ENCODE measurements at regions not wholly inside any gene's neighbourhood (a gene's known extent, or its start where the extent isn't known, plus 50 kb on each side); places are given as distances from the start of the nearest gene placed in this dataset.

DNA sequence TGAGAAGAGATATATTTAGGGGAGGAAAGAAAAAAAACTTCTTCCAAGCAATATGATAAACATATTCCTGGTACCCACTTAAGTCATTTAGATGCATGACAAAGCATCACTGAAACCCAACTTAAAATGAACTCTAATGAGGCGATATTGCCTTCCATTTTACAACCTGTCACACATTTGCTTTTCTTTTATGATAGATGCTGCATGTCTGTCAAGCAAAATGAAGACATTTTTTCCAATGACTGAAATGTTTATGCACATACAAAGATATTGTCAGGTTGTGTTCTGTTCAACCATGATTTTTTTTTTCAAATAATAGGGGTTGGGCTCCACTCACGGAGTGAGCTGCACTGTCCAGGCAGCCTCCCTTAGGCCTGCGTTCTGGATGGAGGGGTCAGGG, 894.4 kb downstream of the SORCS3 start:
- Histone ChIP-seq H3K27ac (ENCODE audit: control insufficient read depth, insufficient read depth, low read length) (no peak overlapping the region), H3K79me2 (ENCODE audit: control insufficient read depth, insufficient read depth, low read length) (no peaks in the 10 kb centered on the region), H4K20me1 (ENCODE audit: control insufficient read depth, extremely low read depth, insufficient read depth, low read length) (no peaks in the 10 kb centered on the region), H3K9me1 (ENCODE audit: control insufficient read depth, extremely low read depth, insufficient read depth, low read length) (no peaks in the 10 kb centered on the region), H3K36me3 (ENCODE audit: control insufficient read depth in 2 of 2, extremely low read depth in 1 of 2, insufficient read depth in 2 of 2, low read length in 2 of 2) (no peaks in the 10 kb centered on the region), H3K4me1 (ENCODE audit: control insufficient read depth, extremely low read depth, insufficient read depth, low read length) (no peaks in the 10 kb centered on the region), H2AFZ (ENCODE audit: control insufficient read depth, low read length) (no peak overlapping the region), H3K4me3 (ENCODE audit: control insufficient read depth in 2 of 3, extremely low read depth in 1 of 3, insufficient read depth in 2 of 3, low read depth in 1 of 3, low read length in 3 of 3) (no peak overlapping the region), H3K27me3 (ENCODE audit: control insufficient read depth, extremely low read depth, insufficient read depth, low read length) (no peaks in the 10 kb centered on the region), H3K4me2 (ENCODE audit: control insufficient read depth, extremely low read depth, insufficient read depth, low read depth, low read length) (no peak overlapping the region), H3K9ac (ENCODE audit: control insufficient read depth, extremely low read depth, insufficient read depth, low read length) (no peak overlapping the region), H3K9me3 (ENCODE audit: control insufficient read depth, low read depth, low read length) (no peaks in the 10 kb centered on the region)
- no peak for TF ChIP-seq CTCF (optimal IDR thresholded peaks at IDR 0.05 in 1 of 3, IDR thresholded peaks at IDR 0.05 in 1 of 3, conservative IDR thresholded peaks at IDR 0.05 in 1 of 3; ENCODE audit: extremely low read depth in 1 of 3, insufficient read depth in 2 of 3, low read length in 3 of 3)
- no peak for TF ChIP-seq EZH2 (IDR thresholded peaks at IDR 0.05; ENCODE audit: low read length)
- dilution Hi-C loops (cut with MboI; ENCODE audit: extremely low pct_ligation_motif_present, low sequenced_read_pairs), result no loop called here
- FAIRE-seq (no peak), DNase-seq (ENCODE audit: low read depth, low spot score) (no peak)

DNA sequence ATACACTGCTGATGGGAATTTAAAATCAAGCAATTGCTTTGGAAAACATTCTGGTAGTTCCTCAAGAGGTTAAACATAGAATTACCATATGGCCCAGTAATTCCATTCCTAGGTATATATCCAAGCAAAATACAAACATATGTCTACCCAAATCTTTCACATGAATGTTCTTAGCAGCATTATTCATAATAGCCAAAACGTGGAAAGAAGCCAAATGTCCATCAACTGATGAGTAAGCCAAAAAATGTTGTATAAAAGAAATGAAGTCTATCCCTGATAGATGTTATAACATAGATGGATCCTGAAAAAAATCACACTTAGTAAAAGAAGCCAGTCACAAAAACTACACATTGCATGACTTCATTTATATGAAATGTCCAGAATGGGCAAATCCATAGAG, 893.0 kb downstream of the SORCS3 start:
- Histone ChIP-seq H3K4me3 (ENCODE audit: control insufficient read depth in 2 of 3, extremely low read depth in 1 of 3, insufficient read depth in 2 of 3, low read depth in 1 of 3, low read length in 3 of 3) (no peak overlapping the region), H3K9ac (ENCODE audit: control insufficient read depth, extremely low read depth, insufficient read depth, low read length) (no peak overlapping the region), H2AFZ (ENCODE audit: control insufficient read depth, low read length) (no peak overlapping the region), H3K79me2 (ENCODE audit: control insufficient read depth, insufficient read depth, low read length) (no peaks in the 10 kb centered on the region), H4K20me1 (ENCODE audit: control insufficient read depth, extremely low read depth, insufficient read depth, low read length) (no peaks in the 10 kb centered on the region), H3K4me2 (ENCODE audit: control insufficient read depth, extremely low read depth, insufficient read depth, low read depth, low read length) (no peak overlapping the region), H3K9me3 (ENCODE audit: control insufficient read depth, low read depth, low read length) (no peaks in the 10 kb centered on the region), H3K4me1 (ENCODE audit: control insufficient read depth, extremely low read depth, insufficient read depth, low read length) (no peaks in the 10 kb centered on the region), H3K27ac (ENCODE audit: control insufficient read depth, insufficient read depth, low read length) (no peak overlapping the region), H3K36me3 (ENCODE audit: control insufficient read depth in 2 of 2, extremely low read depth in 1 of 2, insufficient read depth in 2 of 2, low read length in 2 of 2) (no peaks in the 10 kb centered on the region), H3K9me1 (ENCODE audit: control insufficient read depth, extremely low read depth, insufficient read depth, low read length) (no peaks in the 10 kb centered on the region), H3K27me3 (ENCODE audit: control insufficient read depth, extremely low read depth, insufficient read depth, low read length) (no peaks in the 10 kb centered on the region)
- FAIRE-seq, result no peak
- dilution Hi-C loops (cut with MboI; ENCODE audit: extremely low pct_ligation_motif_present, low sequenced_read_pairs), result no loop called here
- no peak for TF ChIP-seq EZH2 (IDR thresholded peaks at IDR 0.05; ENCODE audit: low read length)
- no peak for TF ChIP-seq CTCF (optimal IDR thresholded peaks at IDR 0.05 in 1 of 3, IDR thresholded peaks at IDR 0.05 in 1 of 3, conservative IDR thresholded peaks at IDR 0.05 in 1 of 3; ENCODE audit: extremely low read depth in 1 of 3, insufficient read depth in 2 of 3, low read length in 3 of 3)
- no peak for DNase-seq (ENCODE audit: low read depth, low spot score)

All from keratinocyte (primary cell).